ENCODE measurements at regions not wholly inside any gene's neighbourhood (a gene's known extent, or its start where the extent isn't known, plus 50 kb on each side); places are given as distances from the start of the nearest gene placed in this dataset.
A peak's percentile ranks its signal among the peaks of the same experiment; 100 is the strongest.
"Not testable (repeated sequence)": the region's sequence is repeated elsewhere in the genome, so short reads cannot be mapped to it uniquely, and the experiment has no call there.

DNA sequence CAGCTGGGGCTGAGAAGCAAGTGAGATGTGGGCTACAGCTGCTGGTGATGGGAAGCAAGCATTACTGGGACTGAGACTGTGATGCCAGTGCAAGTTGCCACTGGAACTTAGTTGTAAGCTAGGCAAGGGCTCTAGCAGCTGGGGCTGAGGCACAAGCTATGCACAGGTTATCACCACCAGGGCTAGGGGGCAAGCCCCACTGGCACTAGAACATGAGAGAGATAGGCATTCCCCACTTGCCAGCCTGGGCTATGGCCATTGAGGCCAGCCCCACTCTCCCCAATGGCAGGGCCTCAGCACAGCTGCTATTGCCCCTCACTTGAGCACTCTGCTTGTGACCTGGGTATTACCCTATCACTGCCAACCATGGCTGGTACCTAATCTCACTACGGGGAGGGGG lies 130.8 kb upstream of the SMIM31 start:
- TF ChIP-seq, protein P1, sequence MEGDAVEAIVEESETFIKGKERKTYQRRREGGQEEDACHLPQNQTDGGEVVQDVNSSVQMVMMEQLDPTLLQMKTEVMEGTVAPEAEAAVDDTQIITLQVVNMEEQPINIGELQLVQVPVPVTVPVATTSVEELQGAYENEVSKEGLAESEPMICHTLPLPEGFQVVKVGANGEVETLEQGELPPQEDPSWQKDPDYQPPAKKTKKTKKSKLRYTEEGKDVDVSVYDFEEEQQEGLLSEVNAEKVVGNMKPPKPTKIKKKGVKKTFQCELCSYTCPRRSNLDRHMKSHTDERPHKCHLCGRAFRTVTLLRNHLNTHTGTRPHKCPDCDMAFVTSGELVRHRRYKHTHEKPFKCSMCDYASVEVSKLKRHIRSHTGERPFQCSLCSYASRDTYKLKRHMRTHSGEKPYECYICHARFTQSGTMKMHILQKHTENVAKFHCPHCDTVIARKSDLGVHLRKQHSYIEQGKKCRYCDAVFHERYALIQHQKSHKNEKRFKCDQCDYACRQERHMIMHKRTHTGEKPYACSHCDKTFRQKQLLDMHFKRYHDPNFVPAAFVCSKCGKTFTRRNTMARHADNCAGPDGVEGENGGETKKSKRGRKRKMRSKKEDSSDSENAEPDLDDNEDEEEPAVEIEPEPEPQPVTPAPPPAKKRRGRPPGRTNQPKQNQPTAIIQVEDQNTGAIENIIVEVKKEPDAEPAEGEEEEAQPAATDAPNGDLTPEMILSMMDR (conservative IDR thresholded peaks at IDR 0.05; ENCODE audit: low read depth, low read length), result no peak
- DNase-seq (ENCODE audit: low read depth), result no peak

DNA sequence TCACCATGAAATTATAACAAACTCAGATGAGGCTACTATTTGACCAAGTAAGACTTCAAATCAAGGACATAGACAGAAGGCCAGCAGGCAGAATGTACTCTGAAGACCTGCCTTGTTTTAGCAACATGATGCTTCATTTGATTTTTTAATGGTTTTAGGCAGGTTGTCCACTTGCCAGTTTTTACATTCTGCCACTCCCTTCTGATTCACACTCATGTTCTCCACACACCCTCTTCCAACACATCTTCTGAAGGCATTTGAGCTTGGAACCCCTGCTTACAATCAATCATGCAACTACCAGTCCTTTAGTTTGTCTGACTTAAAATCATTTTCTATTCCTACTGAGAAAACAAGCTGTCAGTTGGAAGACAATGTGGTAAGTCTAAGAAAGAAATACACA lies 114.9 kb upstream of the SMIM31 start:
- DNase-seq (ENCODE audit: low read depth), result no peak
- H3K4me3 ChIP-seq (ENCODE audit: low read depth, low read length), result no peak overlapping the region
- TF ChIP-seq, protein P1 (conservative IDR thresholded peaks at IDR 0.05; ENCODE audit: low read depth, low read length), result no peak

More for the DNA sequence above, 130.8 kb upstream of the SMIM31 start:
- H3K4me3 ChIP-seq (ENCODE audit: low read depth, low read length), result no peak overlapping the region

DNA sequence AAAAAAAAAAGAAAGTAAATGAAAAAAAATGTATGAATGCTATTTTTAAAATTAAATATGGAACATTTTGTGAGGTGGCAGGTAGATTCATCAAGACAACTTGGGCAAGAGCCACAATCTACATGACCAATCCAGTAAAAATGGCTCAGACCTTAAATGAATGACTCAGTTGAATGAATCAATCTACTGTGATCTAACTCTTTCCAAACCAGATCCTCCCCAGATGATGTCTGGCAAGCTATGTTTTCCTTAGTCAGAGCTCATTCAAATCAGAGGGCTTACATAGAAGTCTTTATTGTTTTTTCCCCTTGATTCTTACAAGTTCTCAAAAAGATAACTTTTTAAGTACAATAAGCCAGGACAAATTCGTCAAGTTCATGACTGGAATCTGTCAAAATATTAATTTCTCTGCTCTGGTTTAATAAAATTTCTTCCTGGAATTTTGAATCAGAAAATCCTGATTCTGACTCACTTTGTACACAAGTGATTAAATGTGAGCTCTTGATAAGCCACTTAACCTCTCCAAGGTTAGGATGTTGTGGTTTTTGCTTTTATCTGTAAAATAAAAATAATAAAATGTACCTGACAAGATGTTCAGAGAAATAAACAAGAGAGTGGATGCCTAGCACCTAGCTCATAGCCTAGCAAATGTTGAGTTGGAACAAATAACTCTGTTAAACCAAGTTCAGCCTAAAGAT lies 105.6 kb upstream of the SMIM31 start:
- no peak overlapping the region for H3K4me3 ChIP-seq (ENCODE audit: low read depth, low read length)
- peak; percentile 13 for DNase-seq (ENCODE audit: low read depth)
- TF ChIP-seq, protein P1 (conservative IDR thresholded peaks at IDR 0.05; ENCODE audit: low read depth, low read length), result no peak

- no peak overlapping the region for H3K4me3 ChIP-seq (ENCODE audit: low read depth, low read length)
- DNase-seq (ENCODE audit: low read depth), result no peak
- TF ChIP-seq, protein P1 (conservative IDR thresholded peaks at IDR 0.05; ENCODE audit: low read depth, low read length), result no peak
These were observed 105.1 kb upstream of the SMIM31 start for GRCh38 chr4:164648849-164649212.

DNA sequence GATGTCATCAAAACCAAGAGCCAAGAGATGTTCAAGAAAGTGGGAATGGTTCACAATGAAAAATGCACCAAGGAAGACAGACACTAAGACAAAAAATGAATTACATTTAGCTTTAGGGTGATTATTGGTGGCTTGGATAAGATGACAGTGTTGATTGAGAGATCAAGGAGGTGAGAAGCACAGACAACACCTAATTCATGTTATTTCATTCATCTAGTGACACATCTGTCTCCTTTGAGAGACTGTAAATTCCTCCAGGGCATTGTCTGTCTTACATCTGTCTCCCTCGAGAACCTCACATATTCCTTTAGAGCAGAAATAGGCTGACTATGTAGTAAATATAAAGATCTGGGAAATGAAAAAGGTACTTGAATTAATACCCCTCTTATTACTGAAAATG lies 94.2 kb upstream of the SMIM31 start:
- no peak overlapping the region for H3K4me3 ChIP-seq (ENCODE audit: low read depth, low read length)
- DNase-seq (ENCODE audit: low read depth), result no peak
- TF ChIP-seq, protein P1 (conservative IDR thresholded peaks at IDR 0.05; ENCODE audit: low read depth, low read length), result no peak

DNA sequence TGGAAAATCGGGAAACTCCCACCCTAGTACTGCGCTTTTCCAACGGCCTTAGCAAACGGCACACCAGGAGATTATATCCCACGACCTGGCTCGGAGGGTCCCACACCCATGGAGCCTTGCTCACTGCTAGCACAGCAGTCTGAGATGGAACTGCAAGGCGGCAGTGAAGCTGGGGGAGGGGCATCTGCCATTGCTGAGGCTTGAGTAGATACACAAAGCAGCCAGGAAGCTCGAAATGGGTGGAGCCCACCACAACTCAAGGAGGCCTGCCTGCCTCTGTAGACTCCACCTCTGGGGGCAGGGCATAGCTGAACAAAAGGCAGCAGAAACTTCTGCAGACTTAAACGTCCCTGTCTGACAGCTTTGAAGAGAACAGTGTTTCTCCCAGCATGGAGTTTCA lies 77.8 kb upstream of the SMIM31 start:
- DNase-seq (ENCODE audit: low read depth); H3K4me3 ChIP-seq (ENCODE audit: low read depth, low read length): not testable (repeated sequence)

DNA sequence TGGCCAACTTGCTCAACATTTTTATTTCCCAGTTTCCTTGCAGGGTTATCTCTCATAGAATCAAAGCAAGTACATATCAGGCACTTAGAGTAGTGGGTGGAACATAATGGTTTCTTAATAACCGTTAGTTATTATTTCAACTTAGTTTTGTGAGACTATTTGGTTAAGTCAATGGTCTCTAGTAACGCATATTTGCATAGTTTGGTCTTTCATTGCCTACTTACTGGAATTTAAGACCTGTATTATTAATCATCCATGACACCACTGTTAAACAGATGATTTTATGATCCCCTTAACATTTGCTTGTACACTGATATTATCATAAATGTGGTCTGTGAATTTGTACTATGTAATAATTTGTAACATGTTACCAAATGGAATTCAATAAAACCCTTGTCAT lies 70.9 kb upstream of the SMIM31 start:
- TF ChIP-seq, protein P1 (conservative IDR thresholded peaks at IDR 0.05; ENCODE audit: low read depth, low read length), result no peak
- no peak for DNase-seq (ENCODE audit: low read depth)
- no peak overlapping the region for H3K4me3 ChIP-seq (ENCODE audit: low read depth, low read length)
